HepG2 (cell line): ENCODE measurements at regions not wholly inside any gene's neighbourhood (a gene's known extent, or its start where the extent isn't known, plus 50 kb on each side); places are given as distances from the start of the nearest gene placed in this dataset.

ENCODE experiments used
- ATAC-seq: fragments of 200-7000 bp; cut with Tn5 transposase; 3 replicates; pipeline ENCODE4 v1.9.1; 2020; ENCODE audit warnings: mild to moderate bottlenecking, moderate library complexity
- BruUV-seq: library from RNA; stranded (reverse); fragments of 400-500 nt; replicated peaks from 2 replicates; lab custom pipeline; 2021; lab: Mats Ljungman, UMichigan
- CTCF ChIA-PET: fragments of 300-600 bp; formaldehyde crosslinking; extraction: SDS; loops from one replicate; lab custom pipeline; 2021; ENCODE audit warnings: low total read pairs, inconsistent platforms, low intra/inter-chr PET ratio; lab: Yijun Ruan, JAX
- POLR2A ChIA-PET: fragments of 350-600 bp; sonication (Branson Sonifier 250); formaldehyde crosslinking; loops from one replicate; lab custom pipeline; 2020; ENCODE audit warnings: antibody characterized with exemption, inconsistent platforms; lab: Yijun Ruan, JAX
- DNase-seq: peaks from one replicate; pipeline ENCODE4 v3.0.0-alpha.2; 2015; ENCODE audit warnings: low spot score
- FAIRE-seq: peaks from 3 replicates; lab custom pipeline; 2011; peaks lifted over from hg19 to GRCh38; lab: Jason Lieb, UNC
- H2AFZ ChIP-seq: one replicate; pipeline ENCODE4 v1.6.1; 2011; ENCODE audit warnings: low read length, inconsistent platforms
- H3K27ac ChIP-seq: fragments of 300-600 bp; 3 replicates; pipeline ENCODE4 v1.8.0; 2011; ENCODE audit warnings: mixed run types, mild to moderate bottlenecking, mixed read lengths, low read length, inconsistent platforms; ENCODE audit not compliant: insufficient read depth; ENCODE audit errors: extremely low read length
- H3K27me3 ChIP-seq, 2 experiments: fragments of 200-600 bp in 1 of 2; 2 replicates in 1 of 2; 3 replicates in 1 of 2; pipeline versions ENCODE4 v1.6.0 to v1.8.0; 2011; ENCODE audit warnings: low read length in 2 of 2, mild to moderate bottlenecking in 2 of 2, moderate library complexity in 2 of 2, inconsistent platforms in 1 of 2; ENCODE audit not compliant: insufficient read depth in 2 of 2, control insufficient read depth in 1 of 2
- H3K36me3 ChIP-seq, 2 experiments: fragments of 200-600 bp in 1 of 2; replicated peaks in 1 of 2; 2 replicates in 1 of 2; 3 replicates in 1 of 2; pipeline versions ENCODE4 v1.5.1 to v1.8.0; 2011; ENCODE audit warnings: low read length in 2 of 2, inconsistent platforms in 1 of 2; ENCODE audit not compliant: insufficient read depth in 2 of 2, control insufficient read depth in 1 of 2
- H3K4me1 ChIP-seq: 2 replicates; pipeline ENCODE4 v1.5.1; 2012; ENCODE audit warnings: low read length, inconsistent platforms; ENCODE audit not compliant: insufficient read depth
- H3K4me2 ChIP-seq: 2 replicates; pipeline ENCODE4 v1.6.0; 2011; ENCODE audit warnings: low read depth, low read length, inconsistent platforms
- H3K4me3 ChIP-seq, 3 experiments: fragments of 200-600 bp in 1 of 3; sonication (generic), shearing (Covaris generic) in 1 of 3; replicated peaks in 1 of 3; 2 replicates each; pipeline ENCODE4 v1.5.1; 2011 to 2016; ENCODE audit warnings: low read length in 3 of 3, inconsistent platforms in 2 of 3, low read depth in 2 of 3, mild to moderate bottlenecking in 2 of 3, control low read depth in 1 of 3, mixed read lengths in 1 of 3; ENCODE audit not compliant: insufficient read depth in 1 of 3
- H3K79me2 ChIP-seq: one replicate; pipeline ENCODE4 v1.6.1; 2011; ENCODE audit warnings: low read length, inconsistent platforms; ENCODE audit not compliant: insufficient read depth
- H3K9ac ChIP-seq: 2 replicates; pipeline ENCODE4 v1.6.0; 2011; ENCODE audit warnings: mild to moderate bottlenecking, low read depth, low read length, inconsistent platforms; ENCODE audit not compliant: insufficient read depth
- H3K9me3 ChIP-seq: 2 replicates; pipeline ENCODE4 v1.5.1; 2012; ENCODE audit warnings: mild to moderate bottlenecking, low read length
- H4K20me1 ChIP-seq: 2 replicates; pipeline ENCODE4 v1.6.0; 2011; ENCODE audit warnings: inconsistent platforms, mild to moderate bottlenecking, low read length, moderate library complexity; ENCODE audit not compliant: insufficient read depth
- HNRNPK ChIP-seq: fragments of 200-400 bp; formaldehyde crosslinking; IDR thresholded peaks from 2 replicates; pipeline ENCODE4 v1.6.1; 2018; ENCODE audit warnings: low read length, low read depth, moderate library complexity, mild to moderate bottlenecking; ENCODE audit not compliant: poor library complexity, severe bottlenecking
- IKZF5 ChIP-seq: IDR thresholded peaks from 2 replicates; pipeline ENCODE4 v1.6.1; 2018; ENCODE audit warnings: missing genetic modification reagents, mild to moderate bottlenecking, missing compliant biosample characterization
- KLF16 ChIP-seq, 2 experiments: sonication (generic) in 1 of 2; formaldehyde crosslinking in 1 of 2; IDR thresholded peaks; 2 replicates each; pipeline versions ENCODE4 v1.6.1 to v1.8.0; 2016 to 2023; ENCODE audit warnings: missing genetic modification reagents in 2 of 2, missing compliant biosample characterization in 1 of 2
- KLF6 ChIP-seq: IDR thresholded peaks from 2 replicates; pipeline ENCODE4 v1.8.0; 2016; ENCODE audit warnings: missing biosample characterization, missing genetic modification reagents
- ZKSCAN5 ChIP-seq: sonication (generic); formaldehyde crosslinking; IDR thresholded peaks from 2 replicates; pipeline ENCODE4 v1.5.1; 2020; ENCODE audit warnings: mild to moderate bottlenecking, missing genetic modification reagents
- ZNF607 ChIP-seq: sonication (generic); formaldehyde crosslinking; IDR thresholded peaks from 2 replicates; pipeline ENCODE4 v1.5.1; 2020; ENCODE audit warnings: missing genetic modification reagents, mild to moderate bottlenecking, borderline replicate concordance
- ZNF660 ChIP-seq: sonication (generic); formaldehyde crosslinking; IDR thresholded peaks from 2 replicates; pipeline ENCODE4 v1.5.1; 2020; ENCODE audit warnings: mild to moderate bottlenecking, low read depth, missing genetic modification reagents, borderline replicate concordance
- ZNF777 ChIP-seq: sonication (generic); formaldehyde crosslinking; IDR thresholded peaks from 2 replicates; pipeline ENCODE4 v1.4.0; 2020; ENCODE audit warnings: missing genetic modification reagents
- WGBS: methylation state at CpG from one replicate; pipeline ENCODE4 v1.1.6; 2017; ENCODE audit warnings: low lambda C conversion rate; 5-methylcytosine and 5-hydroxymethylcytosine counted together
- in situ Hi-C: cut with HindIII; loops from 2 replicates; pipeline ENCODE4 v1.10.0; 2017; ENCODE audit warnings: low pct_unique_long_range_greater_than_20kb; ENCODE audit not compliant: extremely low pct_ligation_motif_present
- intact Hi-C: fragments of 100-400 bp; cut with micrococcal nuclease; formaldehyde crosslinking; loops from one replicate; pipeline ENCODE4 v1.10.0; 2022; ENCODE audit not compliant: unreplicated experiment

- Histone ChIP-seq H3K27ac (no peak overlapping the region), H3K79me2 (no peaks in the 10 kb centered on the region), H3K4me2 (no peak overlapping the region), H3K9ac (no peak overlapping the region), H4K20me1 (no peaks in the 10 kb centered on the region), H3K36me3 (no peaks in the 10 kb centered on the region), H3K27me3 (peaks cover 0 to 13% of the 10 kb centered on the region in 2 experiments; a peak in 2 of 5 replicates), H3K4me1 (no peaks in the 10 kb centered on the region), H2AFZ (no peak overlapping the region), H3K9me3 (no peaks in the 10 kb centered on the region), H3K4me3 (no peak overlapping the region)
- no peak for FAIRE-seq
- POLR2A ChIA-PET: no interaction called here
- TF ChIP-seq IKZF5 (CRISPR knock-in tag): no peak
- no peak for TF ChIP-seq ZNF660
- no peak for TF ChIP-seq ZNF777
- peak; percentile 96 for TF ChIP-seq HNRNPK
- TF ChIP-seq ZKSCAN5: no peak
- no peak for TF ChIP-seq KLF6 (CRISPR knock-in tag)
- CTCF ChIA-PET: no interaction called here
- in situ Hi-C loops: no loop called here
- no TSS peak for BruUV-seq
- ATAC-seq: no peak
- 27% methylated on average over 2 of the region's 2 CpGs for WGBS
- no peak for DNase-seq
- intact Hi-C loops: no loop called here
Measured at GRCh38 chr2:18475884-18476283, 84.6 kb downstream of the RDH14 start.

- ATAC-seq (no peak), DNase-seq (no peak), FAIRE-seq (no peak)
- POLR2A ChIA-PET: no interaction called here
- Histone ChIP-seq H3K27ac (no peak overlapping the region), H2AFZ (no peak overlapping the region), H3K36me3 (no peaks in the 10 kb centered on the region), H3K4me3 (no peak overlapping the region), H3K79me2 (no peaks in the 10 kb centered on the region), H3K9me3 (no peaks in the 10 kb centered on the region), H4K20me1 (no peaks in the 10 kb centered on the region), H3K4me1 (no peaks in the 10 kb centered on the region)
- no TSS peak for BruUV-seq
- CTCF ChIA-PET: no interaction called here
- intact Hi-C loops: no loop called here
- TF ChIP-seq ZNF607 (CRISPR knock-in tag) (no peak), KLF16 (CRISPR knock-in tag; IDR thresholded peaks at IDR 0.05) (no peak)
- TF ChIP-seq, all 625 proteins: peak for 0
- 12% methylated on average over 1 of the region's 1 CpG for WGBS
- Histone ChIP-seq H3K9ac (no peak overlapping the region), H3K4me2 (no peak overlapping the region), H3K27me3 (peaks cover 0 to 7% of the 10 kb centered on the region in 2 experiments; a peak in 2 of 5 replicates)
- in situ Hi-C loops: no loop called here
Measured at GRCh38 chr2:18474700-18475099, 85.8 kb downstream of the RDH14 start.
